NT2/D1 (cell line): ENCODE measurements at regions not wholly inside any gene's neighbourhood (a gene's known extent, or its start where the extent isn't known, plus 50 kb on each side); places are given as distances from the start of the nearest gene placed in this dataset.
"Not testable (repeated sequence)": the region's sequence is repeated elsewhere in the genome, so short reads cannot be mapped to it uniquely, and the experiment has no call there.

ENCODE experiments used
- DNase-seq: peaks from one replicate; pipeline ENCODE4 v3.0.0-alpha.2; 2011; ENCODE audit warnings: low read depth, low spot score
- H3K27me3 ChIP-seq: 2 replicates; pipeline ENCODE4 v1.6.0; 2011; ENCODE audit warnings: mild to moderate bottlenecking; ENCODE audit not compliant: insufficient read length, insufficient read depth
- H3K36me3 ChIP-seq: 2 replicates; pipeline ENCODE4 v1.6.1; 2011; ENCODE audit warnings: mild to moderate bottlenecking, low read length, mixed read lengths; ENCODE audit not compliant: insufficient read depth, insufficient read length
- H3K4me1 ChIP-seq: 2 replicates; pipeline ENCODE4 v1.5.1; 2011; ENCODE audit not compliant: insufficient read depth, insufficient read length
- H3K4me3 ChIP-seq: 2 replicates; pipeline ENCODE4 v1.5.1; 2011; ENCODE audit warnings: low read depth; ENCODE audit not compliant: insufficient read length
- H3K9ac ChIP-seq: 2 replicates; pipeline ENCODE4 v1.6.0; 2011; ENCODE audit warnings: low read depth; ENCODE audit not compliant: insufficient read length
- H3K9me3 ChIP-seq: 2 replicates; pipeline ENCODE4 v1.5.1; 2011; ENCODE audit warnings: mild to moderate bottlenecking, low read length; ENCODE audit not compliant: insufficient read depth
- SUZ12 ChIP-seq: IDR thresholded peaks from 2 replicates; pipeline ENCODE4 v1.6.1; 2011; ENCODE audit not compliant: insufficient read length, insufficient read depth; ENCODE audit errors: extremely low read depth
- YY1 ChIP-seq: IDR thresholded peaks from 2 replicates; pipeline ENCODE4 v1.6.1; 2011; ENCODE audit not compliant: insufficient read length, insufficient read depth
- ZNF274 ChIP-seq: IDR thresholded peaks from 2 replicates; pipeline ENCODE4 v1.6.1; 2011; ENCODE audit warnings: mild to moderate bottlenecking, low read depth, low read length

GRCh38 chr13:111064661-111065060 is 50.4 kb upstream of the ARHGEF7 start:
- H3K9ac ChIP-seq: no peak overlapping the region
- H3K4me1 ChIP-seq: peaks cover 7% of the 10 kb centered on the region
- H3K4me3 ChIP-seq: no peak overlapping the region
- H3K27me3 ChIP-seq: peaks cover 16% of the 10 kb centered on the region
- no peak for DNase-seq
- H3K9me3 ChIP-seq: peaks cover 18% of the 10 kb centered on the region; the same call in 1 of the 2 replicates
- TF ChIP-seq SUZ12: no peak
- no peak for TF ChIP-seq ZNF274
- no peak for TF ChIP-seq YY1
- H3K36me3 ChIP-seq: no peaks in the 10 kb centered on the region

- H3K4me3 ChIP-seq: no peak overlapping the region
- peaks cover 27% of the 10 kb centered on the region; the same call in 1 of the 2 replicates for H3K9me3 ChIP-seq
- peaks cover 7% of the 10 kb centered on the region for H3K4me1 ChIP-seq
- peaks cover 16% of the 10 kb centered on the region for H3K27me3 ChIP-seq
- H3K36me3 ChIP-seq: no peaks in the 10 kb centered on the region
- TF ChIP-seq SUZ12: no peak
- TF ChIP-seq YY1: no peak
- TF ChIP-seq ZNF274: no peak
- DNase-seq: no peak
- no peak overlapping the region for H3K9ac ChIP-seq
Observed at GRCh38 chr13:111062966-111063365, 52.1 kb upstream of the ARHGEF7 start.

GRCh38 chr13:111062305-111062704 is 52.8 kb upstream of the ARHGEF7 start:
- TF ChIP-seq ZNF274: no peak
- TF ChIP-seq YY1: no peak
- H3K36me3 ChIP-seq: no peaks in the 10 kb centered on the region
- no peak overlapping the region for H3K4me3 ChIP-seq
- DNase-seq: no peak
- peaks cover 27% of the 10 kb centered on the region; the same call in 1 of the 2 replicates for H3K9me3 ChIP-seq
- H3K27me3 ChIP-seq: peaks cover 13% of the 10 kb centered on the region
- H3K9ac ChIP-seq: no peak overlapping the region
- H3K4me1 ChIP-seq: peaks cover 7% of the 10 kb centered on the region

GRCh38 chr13:111061358-111062045 is 53.6 kb upstream of the ARHGEF7 start:
- H3K4me1 ChIP-seq: peaks cover 6% of the 10 kb centered on the region
- no peaks in the 10 kb centered on the region for H3K36me3 ChIP-seq
- H3K9me3 ChIP-seq: peaks cover 27% of the 10 kb centered on the region; the same call in 1 of the 2 replicates
- TF ChIP-seq YY1: no peak
- TF ChIP-seq ZNF274: no peak
- no peak for TF ChIP-seq SUZ12
- H3K4me3 ChIP-seq: no peak overlapping the region
- DNase-seq: no peak
- peaks cover 10% of the 10 kb centered on the region for H3K27me3 ChIP-seq
- H3K9ac ChIP-seq: no peak overlapping the region

- no peak for TF ChIP-seq ZNF274
- no peak for TF ChIP-seq YY1
- no peak for TF ChIP-seq SUZ12
- H3K27me3 ChIP-seq: no peaks in the 10 kb centered on the region
- H3K9ac ChIP-seq: no peak overlapping the region
- H3K9me3 ChIP-seq: peaks cover 27% of the 10 kb centered on the region; the same call in 1 of the 2 replicates
- no peaks in the 10 kb centered on the region for H3K36me3 ChIP-seq
- DNase-seq: no peak
- no peak overlapping the region for H3K4me3 ChIP-seq
- H3K4me1 ChIP-seq: peaks cover 3% of the 10 kb centered on the region
Observed at GRCh38 chr13:111060237-111060919, 54.7 kb upstream of the ARHGEF7 start.

GRCh38 chr13:111058796-111059506 is 56.2 kb upstream of the ARHGEF7 start:
- Histone ChIP-seq H3K9ac (no peak overlapping the region), H3K36me3 (no peaks in the 10 kb centered on the region), H3K9me3 (peaks cover 27% of the 10 kb centered on the region; the same call in 1 of the 2 replicates), H3K4me3 (no peak overlapping the region), H3K4me1 (no peaks in the 10 kb centered on the region), H3K27me3 (no peaks in the 10 kb centered on the region)
- no peak for TF ChIP-seq YY1
- no peak for TF ChIP-seq SUZ12
- no peak for TF ChIP-seq ZNF274
- DNase-seq: no peak

- H3K4me3 ChIP-seq: not testable (repeated sequence)
Observed at GRCh38 chr13:111058339-111058738, 56.8 kb upstream of the ARHGEF7 start.

GRCh38 chr13:111051726-111052232 is 63.3 kb upstream of the ARHGEF7 start:
- H3K9ac ChIP-seq, H3K36me3 ChIP-seq, H3K4me3 ChIP-seq, H3K4me1 ChIP-seq, H3K27me3 ChIP-seq, DNase-seq, H3K9me3 ChIP-seq: not testable (repeated sequence)

More at GRCh38 chr13:111058339-111058738, 56.8 kb upstream of the ARHGEF7 start:
- H3K36me3 ChIP-seq, H3K27me3 ChIP-seq, H3K4me1 ChIP-seq, H3K9ac ChIP-seq, DNase-seq: not testable (repeated sequence)
- H3K9me3 ChIP-seq: peaks cover 27% of the 10 kb centered on the region; the same call in 1 of the 2 replicates
